ENCODE measurements at regions not wholly inside any gene's neighbourhood (a gene's known extent, or its start where the extent isn't known, plus 50 kb on each side); places are given as distances from the start of the nearest gene placed in this dataset.
"Not testable (repeated sequence)": the region's sequence is repeated elsewhere in the genome, so short reads cannot be mapped to it uniquely, and the experiment has no call there.

DNA sequence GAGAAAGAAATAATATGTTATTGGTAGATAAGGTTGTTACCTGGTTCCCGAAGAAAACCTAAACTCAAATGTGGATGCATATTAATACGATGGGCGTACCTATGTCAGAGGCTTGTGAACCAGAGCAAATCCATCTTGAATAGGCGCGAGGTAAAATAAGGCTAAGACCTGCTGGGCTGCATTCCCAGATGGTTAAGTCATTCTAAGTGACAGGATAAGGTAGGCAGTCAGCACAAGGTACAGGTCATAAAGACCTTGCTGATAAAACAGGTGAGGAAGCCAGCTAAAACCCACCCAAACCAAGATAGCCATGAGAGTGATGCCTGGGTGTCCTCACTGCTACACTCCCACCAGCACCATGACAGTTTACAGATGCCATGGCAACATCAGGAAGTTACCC is 1400.1 kb downstream of the CDH8 start:
- no peak overlapping the region for H3K4me3 ChIP-seq
- H3K4me1 ChIP-seq: no peaks in the 10 kb centered on the region
- no peak for DNase-seq
- H3K9me3 ChIP-seq: peaks cover 0 to 12% (median 0%) of the 10 kb centered on the region in 4 donors
- 47 to 69% methylated on average over 5 of the region's 5 CpGs for WGBS, 2 donors
- intact Hi-C loops (cut with DNase I): no loop called here
- TF ChIP-seq, protein P1, sequence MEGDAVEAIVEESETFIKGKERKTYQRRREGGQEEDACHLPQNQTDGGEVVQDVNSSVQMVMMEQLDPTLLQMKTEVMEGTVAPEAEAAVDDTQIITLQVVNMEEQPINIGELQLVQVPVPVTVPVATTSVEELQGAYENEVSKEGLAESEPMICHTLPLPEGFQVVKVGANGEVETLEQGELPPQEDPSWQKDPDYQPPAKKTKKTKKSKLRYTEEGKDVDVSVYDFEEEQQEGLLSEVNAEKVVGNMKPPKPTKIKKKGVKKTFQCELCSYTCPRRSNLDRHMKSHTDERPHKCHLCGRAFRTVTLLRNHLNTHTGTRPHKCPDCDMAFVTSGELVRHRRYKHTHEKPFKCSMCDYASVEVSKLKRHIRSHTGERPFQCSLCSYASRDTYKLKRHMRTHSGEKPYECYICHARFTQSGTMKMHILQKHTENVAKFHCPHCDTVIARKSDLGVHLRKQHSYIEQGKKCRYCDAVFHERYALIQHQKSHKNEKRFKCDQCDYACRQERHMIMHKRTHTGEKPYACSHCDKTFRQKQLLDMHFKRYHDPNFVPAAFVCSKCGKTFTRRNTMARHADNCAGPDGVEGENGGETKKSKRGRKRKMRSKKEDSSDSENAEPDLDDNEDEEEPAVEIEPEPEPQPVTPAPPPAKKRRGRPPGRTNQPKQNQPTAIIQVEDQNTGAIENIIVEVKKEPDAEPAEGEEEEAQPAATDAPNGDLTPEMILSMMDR (IDR thresholded peaks at IDR 0.05): no peak
- TF ChIP-seq POLR2AphosphoS5 (IDR thresholded peaks at IDR 0.05) (no peak), POLR2A (IDR thresholded peaks at IDR 0.05) (no peak), EP300 (IDR thresholded peaks at IDR 0.05) (no peak)
- H3K27me3 ChIP-seq: no peaks in the 10 kb centered on the region
- H3K36me3 ChIP-seq: no peaks in the 10 kb centered on the region
- no peak overlapping the region for H3K27ac ChIP-seq

DNA sequence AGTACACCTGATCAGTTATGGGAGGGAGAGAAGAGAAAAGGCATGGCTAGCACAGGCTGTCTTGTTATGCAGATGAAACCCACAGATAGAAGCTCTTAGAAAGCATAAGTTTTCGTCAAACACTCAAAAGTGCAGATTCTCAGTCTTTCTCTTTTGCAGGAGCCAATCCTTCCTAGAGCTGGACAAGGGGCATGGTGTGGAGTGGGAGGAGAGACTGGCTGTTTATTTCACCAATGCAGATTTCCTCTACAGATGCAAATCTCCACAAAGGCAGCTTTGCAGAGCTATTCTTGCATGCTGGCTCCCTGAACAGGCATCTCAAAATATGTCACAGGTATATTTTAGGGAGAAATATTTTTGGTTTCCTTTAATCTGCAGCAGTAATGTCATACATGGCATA is 1400.7 kb downstream of the CDH8 start:
- H3K4me1 ChIP-seq: no peaks in the 10 kb centered on the region
- WGBS, 2 donors: 68 to 77% methylated on average over 1 of the region's 1 CpG
- no peak for DNase-seq
- no peaks in the 10 kb centered on the region for H3K27me3 ChIP-seq
- no peaks in the 10 kb centered on the region for H3K36me3 ChIP-seq
- H3K9me3 ChIP-seq: peaks cover 0 to 8% (median 0%) of the 10 kb centered on the region in 4 donors
- intact Hi-C loops (cut with DNase I): no loop called here
- TF ChIP-seq EP300 (IDR thresholded peaks at IDR 0.05): no peak
- no peak for TF ChIP-seq POLR2A (IDR thresholded peaks at IDR 0.05)
- TF ChIP-seq, protein P1 (IDR thresholded peaks at IDR 0.05): no peak
- TF ChIP-seq POLR2AphosphoS5 (IDR thresholded peaks at IDR 0.05): no peak
- H3K4me3 ChIP-seq: no peak overlapping the region
- no peak overlapping the region for H3K27ac ChIP-seq

DNA sequence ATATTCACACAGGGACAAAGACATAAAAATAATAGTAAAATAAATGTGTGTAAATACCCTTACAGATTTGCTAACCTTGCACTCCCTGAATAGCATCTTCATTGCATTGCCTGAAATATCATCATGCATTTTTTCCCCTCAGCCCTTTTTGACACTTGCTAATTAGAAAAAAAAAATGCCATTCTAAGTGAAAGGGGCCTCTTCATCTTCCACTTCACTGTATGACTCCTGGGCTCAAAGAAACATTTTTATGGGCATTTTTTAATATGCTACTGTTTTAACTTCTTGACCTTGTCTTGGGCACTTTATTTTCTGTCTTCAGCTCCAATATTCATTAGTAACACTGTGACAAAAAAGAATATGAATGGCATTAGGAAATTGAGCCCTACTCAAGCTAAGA is 1424.4 kb downstream of the CDH8 start:
- no peaks in the 10 kb centered on the region for H3K27me3 ChIP-seq
- TF ChIP-seq, protein P1 (IDR thresholded peaks at IDR 0.05): no peak
- TF ChIP-seq EP300 (IDR thresholded peaks at IDR 0.05): no peak
- no peak for TF ChIP-seq POLR2AphosphoS5 (IDR thresholded peaks at IDR 0.05)
- TF ChIP-seq POLR2A (IDR thresholded peaks at IDR 0.05): no peak
- intact Hi-C loops (cut with DNase I): no loop called here
- no peak overlapping the region for H3K4me3 ChIP-seq
- no peaks in the 10 kb centered on the region for H3K4me1 ChIP-seq
- no peaks in the 10 kb centered on the region for H3K9me3 ChIP-seq
- no peak overlapping the region for H3K27ac ChIP-seq
- H3K36me3 ChIP-seq: no peaks in the 10 kb centered on the region
- no peak for DNase-seq

DNA sequence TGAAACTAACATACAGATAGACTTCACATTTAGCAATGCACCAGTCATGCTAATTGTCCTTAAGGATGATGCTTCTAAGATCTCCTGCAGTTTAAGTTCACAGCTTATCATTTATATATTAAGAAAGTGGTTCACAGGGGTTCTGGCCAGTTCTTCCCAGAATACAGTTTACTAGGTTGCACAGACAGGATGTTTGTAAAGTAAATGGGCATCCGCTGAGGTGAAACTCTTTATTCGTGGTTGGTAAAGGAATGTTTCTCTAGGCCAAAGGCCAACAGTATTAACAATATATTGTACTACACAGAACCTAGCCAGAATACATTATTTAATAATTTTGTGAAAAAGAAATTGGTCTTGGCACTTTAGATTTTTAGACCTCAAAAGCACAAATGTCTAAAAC is 1427.3 kb downstream of the CDH8 start:
- Histone ChIP-seq H3K4me3 (no peak overlapping the region), H3K9me3 (no peaks in the 10 kb centered on the region), H3K27me3 (no peaks in the 10 kb centered on the region), H3K27ac (no peak overlapping the region), H3K4me1 (no peaks in the 10 kb centered on the region), H3K36me3 (no peaks in the 10 kb centered on the region)
- no peak for TF ChIP-seq POLR2A (IDR thresholded peaks at IDR 0.05)
- no peak for TF ChIP-seq POLR2AphosphoS5 (IDR thresholded peaks at IDR 0.05)
- intact Hi-C loops (cut with DNase I): no loop called here
- 77 to 84% methylated on average over 2 of the region's 2 CpGs for WGBS, 2 donors
- DNase-seq: no peak

DNA sequence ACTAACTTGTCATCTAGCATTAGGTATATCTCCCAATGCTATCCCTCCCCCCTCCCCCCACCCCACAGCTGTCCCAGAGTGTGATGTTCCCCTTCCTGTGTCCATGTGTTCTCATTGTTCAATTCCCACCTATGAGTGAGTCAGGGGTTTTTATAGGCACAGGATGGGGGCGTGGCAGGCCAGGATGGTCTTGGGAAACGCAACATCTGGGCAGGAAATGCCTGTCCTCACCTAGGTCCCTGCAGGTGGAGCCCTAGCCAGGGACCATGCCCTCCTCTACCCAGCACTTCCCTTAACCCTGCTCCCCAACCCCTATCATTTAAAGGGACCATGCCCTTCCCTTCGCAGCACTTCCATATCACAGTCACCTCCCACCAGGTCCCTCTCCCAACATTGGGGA is 1430.6 kb downstream of the CDH8 start:
- intact Hi-C loops (cut with DNase I); H3K27ac ChIP-seq; H3K4me3 ChIP-seq; H3K27me3 ChIP-seq; H3K4me1 ChIP-seq; DNase-seq; H3K9me3 ChIP-seq; H3K36me3 ChIP-seq: not testable (repeated sequence)
- WGBS, 2 donors: 85 to 87% methylated on average over 3 of the region's 3 CpGs

DNA sequence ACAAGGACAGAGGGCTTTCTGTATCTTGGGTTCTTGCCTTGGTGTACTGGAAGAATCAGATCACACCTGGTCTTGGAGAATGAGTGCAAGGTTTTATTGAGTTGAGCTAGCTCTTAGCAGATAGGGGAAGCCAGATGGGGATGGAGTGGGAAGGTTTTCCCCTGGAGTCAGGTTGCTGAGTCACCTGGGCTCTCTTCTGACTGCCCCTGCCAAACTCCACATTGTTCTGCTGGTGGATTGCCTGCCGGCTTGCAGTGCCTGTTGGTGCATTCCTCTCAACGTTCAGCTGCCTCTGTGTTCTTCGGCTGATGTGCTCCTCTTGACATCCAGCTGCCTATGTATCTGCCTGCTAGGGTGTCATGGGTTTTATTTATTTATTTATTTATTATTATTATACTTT is 1431.1 kb downstream of the CDH8 start:
- H3K27me3 ChIP-seq: no peaks in the 10 kb centered on the region
- 73 to 79% methylated on average over 3 of the region's 3 CpGs for WGBS, 2 donors
- TF ChIP-seq EP300 (IDR thresholded peaks at IDR 0.05) (no peak), POLR2A (IDR thresholded peaks at IDR 0.05) (no peak), POLR2AphosphoS5 (IDR thresholded peaks at IDR 0.05) (no peak)
- TF ChIP-seq, protein P1 (IDR thresholded peaks at IDR 0.05): no peak
- no peaks in the 10 kb centered on the region for H3K4me1 ChIP-seq
- H3K27ac ChIP-seq: no peak overlapping the region
- DNase-seq: no peak
- intact Hi-C loops (cut with DNase I): no loop called here
- H3K4me3 ChIP-seq: no peak overlapping the region
- no peaks in the 10 kb centered on the region for H3K9me3 ChIP-seq
- no peaks in the 10 kb centered on the region for H3K36me3 ChIP-seq
